ENCODE measurements at regions not wholly inside any gene's neighbourhood (a gene's known extent, or its start where the extent isn't known, plus 50 kb on each side); places are given as distances from the start of the nearest gene placed in this dataset.

DNA sequence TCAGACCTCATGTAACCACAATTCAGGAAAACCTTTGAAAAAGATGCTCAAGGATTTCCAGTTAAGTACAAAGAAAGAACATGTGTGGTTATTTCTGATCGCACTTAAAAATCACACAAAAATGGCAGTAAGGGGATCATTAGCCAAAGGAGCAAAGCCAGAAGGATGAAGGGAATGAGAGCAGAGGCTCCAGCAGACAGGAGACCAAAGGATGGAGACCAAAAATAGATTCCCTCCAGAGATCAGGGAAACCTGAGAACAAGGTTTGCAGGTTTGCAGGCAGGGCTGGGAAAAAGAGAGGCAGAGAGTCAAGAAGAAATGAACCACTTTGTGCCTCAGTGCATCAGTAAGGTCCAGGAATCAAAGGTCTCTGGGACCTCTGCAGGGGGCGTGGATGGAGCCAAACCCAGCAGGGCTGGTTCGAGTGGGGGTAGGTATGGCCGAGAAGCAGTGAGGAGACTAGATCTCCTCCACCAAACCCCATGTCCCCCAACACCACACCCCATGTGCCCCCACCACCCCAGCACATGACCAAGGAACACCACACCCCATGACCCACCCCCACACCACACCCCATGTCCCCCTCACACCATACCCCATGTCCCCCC, 98.5 kb upstream of the GPC1 start:
- no peak for DNase-seq (ENCODE audit: extremely low read depth, insufficient read length)
- Histone ChIP-seq H3K4me3 (replicated peaks; ENCODE audit: low read depth, low read length) (no peak overlapping the region), H3K36me3 (ENCODE audit: control insufficient read depth, insufficient read depth, low read length) (no peaks in the 10 kb centered on the region), H3K27me3 (replicated peaks; ENCODE audit: control insufficient read depth, insufficient read depth, low read length) (no peaks in the 10 kb centered on the region; the same call in 1 of the 2 replicates)
- TF ChIP-seq, protein P1, sequence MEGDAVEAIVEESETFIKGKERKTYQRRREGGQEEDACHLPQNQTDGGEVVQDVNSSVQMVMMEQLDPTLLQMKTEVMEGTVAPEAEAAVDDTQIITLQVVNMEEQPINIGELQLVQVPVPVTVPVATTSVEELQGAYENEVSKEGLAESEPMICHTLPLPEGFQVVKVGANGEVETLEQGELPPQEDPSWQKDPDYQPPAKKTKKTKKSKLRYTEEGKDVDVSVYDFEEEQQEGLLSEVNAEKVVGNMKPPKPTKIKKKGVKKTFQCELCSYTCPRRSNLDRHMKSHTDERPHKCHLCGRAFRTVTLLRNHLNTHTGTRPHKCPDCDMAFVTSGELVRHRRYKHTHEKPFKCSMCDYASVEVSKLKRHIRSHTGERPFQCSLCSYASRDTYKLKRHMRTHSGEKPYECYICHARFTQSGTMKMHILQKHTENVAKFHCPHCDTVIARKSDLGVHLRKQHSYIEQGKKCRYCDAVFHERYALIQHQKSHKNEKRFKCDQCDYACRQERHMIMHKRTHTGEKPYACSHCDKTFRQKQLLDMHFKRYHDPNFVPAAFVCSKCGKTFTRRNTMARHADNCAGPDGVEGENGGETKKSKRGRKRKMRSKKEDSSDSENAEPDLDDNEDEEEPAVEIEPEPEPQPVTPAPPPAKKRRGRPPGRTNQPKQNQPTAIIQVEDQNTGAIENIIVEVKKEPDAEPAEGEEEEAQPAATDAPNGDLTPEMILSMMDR (IDR thresholded peaks at IDR 0.05; ENCODE audit: insufficient read depth, low read length, poor library complexity, severe bottlenecking) = no peak

DNA sequence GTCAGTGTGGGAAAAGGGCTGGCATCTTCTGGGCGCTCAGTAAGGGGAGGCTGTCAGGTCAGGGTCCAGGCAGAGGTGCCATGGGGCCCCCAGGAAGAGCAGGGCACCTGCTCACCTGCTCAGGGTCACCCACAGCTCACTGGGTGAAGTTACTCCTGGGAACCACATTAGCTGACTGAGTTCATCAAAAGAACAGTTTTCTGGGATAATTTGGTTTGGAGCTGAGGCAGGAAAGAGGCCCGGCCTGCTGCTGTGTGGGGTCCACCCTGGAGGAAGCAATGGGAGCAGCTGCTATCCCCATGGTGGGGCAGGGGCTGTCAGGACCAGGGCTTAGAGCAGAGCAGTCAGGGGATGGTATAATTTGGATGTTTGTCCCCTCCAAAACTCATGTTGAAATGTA, 97.2 kb upstream of the GPC1 start:
- TF ChIP-seq, protein P1 (IDR thresholded peaks at IDR 0.05; ENCODE audit: insufficient read depth, low read length, poor library complexity, severe bottlenecking) = no peak
- Histone ChIP-seq H3K4me3 (replicated peaks; ENCODE audit: low read depth, low read length) (no peak overlapping the region), H3K27me3 (replicated peaks; ENCODE audit: control insufficient read depth, insufficient read depth, low read length) (no peaks in the 10 kb centered on the region; the same call in 1 of the 2 replicates), H3K36me3 (ENCODE audit: control insufficient read depth, insufficient read depth, low read length) (no peaks in the 10 kb centered on the region)
- DNase-seq (ENCODE audit: extremely low read depth, insufficient read length) = no peak

DNA sequence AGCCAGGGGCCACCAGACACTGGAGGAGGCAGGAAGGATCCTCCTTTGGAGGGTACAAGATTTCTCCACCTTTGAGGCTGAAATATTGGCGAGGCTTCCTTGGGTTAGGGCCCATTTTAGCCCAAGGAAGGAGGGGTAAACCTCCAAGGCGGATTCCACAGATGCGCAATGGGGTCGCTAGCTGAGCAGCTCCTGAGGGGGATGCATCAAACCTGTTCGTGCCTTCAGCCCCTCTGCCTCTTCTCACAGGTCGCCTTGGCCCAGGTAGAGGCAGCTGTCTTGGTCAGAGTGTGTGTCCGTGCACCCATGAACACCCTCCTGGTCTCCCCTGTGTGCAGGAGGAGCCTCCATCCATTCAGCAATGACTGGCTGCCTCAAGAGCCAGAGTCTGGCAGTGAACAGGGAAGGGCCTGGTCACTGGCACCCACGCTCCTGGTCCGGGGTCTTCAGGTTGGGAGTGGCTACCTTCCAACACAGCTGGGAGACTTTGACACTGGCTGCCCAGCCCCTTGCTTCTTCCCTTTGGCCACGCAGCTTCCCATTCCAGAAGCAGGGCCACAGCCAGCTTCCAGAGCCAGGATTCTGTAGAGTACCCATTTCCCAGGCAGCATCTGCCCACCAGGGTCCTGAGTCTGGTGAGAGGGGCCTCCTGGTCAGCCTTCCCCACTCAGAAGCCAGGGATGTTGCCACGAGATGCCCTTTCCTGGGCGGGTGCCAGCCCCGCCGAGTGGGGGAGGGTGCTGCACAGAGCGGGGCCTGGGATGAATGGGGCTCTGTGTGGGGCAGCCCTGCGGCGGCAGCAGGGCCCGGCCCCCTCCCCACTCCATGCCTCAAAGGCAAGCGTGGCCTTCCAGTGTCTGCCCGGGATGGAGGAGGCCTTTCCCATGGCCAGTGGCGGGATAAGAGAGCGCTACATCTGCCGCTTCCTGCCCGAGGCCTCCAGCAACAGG, 95.8 kb upstream of the GPC1 start:
- TF ChIP-seq, protein P1 (IDR thresholded peaks at IDR 0.05; ENCODE audit: insufficient read depth, low read length, poor library complexity, severe bottlenecking) = no peak
- no peak overlapping the region for H3K4me3 ChIP-seq (replicated peaks; ENCODE audit: low read depth, low read length)
- H3K27me3 ChIP-seq (replicated peaks; ENCODE audit: control insufficient read depth, insufficient read depth, low read length) = no peaks in the 10 kb centered on the region; the same call in 1 of the 2 replicates
- DNase-seq (ENCODE audit: extremely low read depth, insufficient read length) = no peak
- H3K36me3 ChIP-seq (ENCODE audit: control insufficient read depth, insufficient read depth, low read length) = no peaks in the 10 kb centered on the region

DNA sequence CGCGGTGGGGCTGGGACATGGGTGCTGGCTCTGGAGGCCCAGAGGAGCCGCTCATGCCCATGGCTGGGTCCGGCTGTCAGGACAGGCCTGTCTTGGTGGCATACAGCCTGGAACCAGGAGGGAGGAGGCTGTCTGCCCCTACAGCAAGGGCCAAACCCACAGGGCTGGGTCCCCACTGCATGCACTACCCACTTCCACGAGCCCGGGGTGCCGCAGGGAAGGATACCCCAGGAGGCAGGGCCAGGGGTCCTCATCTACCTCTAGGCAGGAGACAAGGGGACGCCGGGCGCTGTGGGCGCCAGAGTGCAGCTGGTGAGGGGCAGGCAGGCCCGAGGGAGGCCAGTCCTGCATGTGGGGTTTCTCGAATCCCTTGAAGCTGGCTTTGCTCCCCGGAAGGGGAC, 95.1 kb upstream of the GPC1 start:
- Histone ChIP-seq H3K27me3 (replicated peaks; ENCODE audit: control insufficient read depth, insufficient read depth, low read length) (no peaks in the 10 kb centered on the region; the same call in 1 of the 2 replicates), H3K4me3 (replicated peaks; ENCODE audit: low read depth, low read length) (no peak overlapping the region), H3K36me3 (ENCODE audit: control insufficient read depth, insufficient read depth, low read length) (no peaks in the 10 kb centered on the region)
- no peak for DNase-seq (ENCODE audit: extremely low read depth, insufficient read length)
- TF ChIP-seq, protein P1 (IDR thresholded peaks at IDR 0.05; ENCODE audit: insufficient read depth, low read length, poor library complexity, severe bottlenecking) = no peak

DNA sequence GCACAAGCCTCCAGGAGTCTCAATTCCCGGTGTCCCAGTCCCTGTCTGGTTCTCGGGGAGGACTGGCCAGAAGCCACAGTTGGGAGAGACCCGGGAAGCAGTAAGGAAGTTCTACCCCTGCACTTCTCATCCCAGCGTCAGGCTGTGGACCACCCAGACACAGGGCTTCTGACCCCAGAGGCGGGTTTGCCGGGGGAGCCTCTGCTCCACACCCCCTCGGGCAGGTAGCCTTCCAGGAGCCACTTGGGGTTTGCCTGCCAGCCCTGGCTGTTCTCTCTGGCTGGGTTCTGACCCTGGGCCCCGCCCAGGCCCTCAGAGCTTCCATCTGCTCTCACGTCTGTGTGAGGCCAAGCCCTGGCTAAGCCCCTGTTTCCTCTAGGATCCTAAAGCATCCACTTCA, 94.4 kb upstream of the GPC1 start:
- TF ChIP-seq, protein P1 (IDR thresholded peaks at IDR 0.05; ENCODE audit: insufficient read depth, low read length, poor library complexity, severe bottlenecking) = no peak
- H3K4me3 ChIP-seq (replicated peaks; ENCODE audit: low read depth, low read length) = no peak overlapping the region
- no peaks in the 10 kb centered on the region; the same call in 1 of the 2 replicates for H3K27me3 ChIP-seq (replicated peaks; ENCODE audit: control insufficient read depth, insufficient read depth, low read length)
- DNase-seq (ENCODE audit: extremely low read depth, insufficient read length) = no peak
- no peaks in the 10 kb centered on the region for H3K36me3 ChIP-seq (ENCODE audit: control insufficient read depth, insufficient read depth, low read length)

Measured in GM06990 (cell line).